ENCODE measurements at regions not wholly inside any gene's neighbourhood (a gene's known extent, or its start where the extent isn't known, plus 50 kb on each side); places are given as distances from the start of the nearest gene placed in this dataset.
A peak's percentile ranks its signal among the peaks of the same experiment; 100 is the strongest.

GRCh38 chr13:88979465-88980175, 1308.4 kb downstream of the SLITRK5 start:
- no peaks in the 10 kb centered on the region for H3K36me3 ChIP-seq (ENCODE audit: control insufficient read depth, insufficient read depth, low read length)
- Mint-ChIP-seq H3K4me1 (peaks cover 11 to 14% of the 10 kb centered on the region in 2 donors), H3K4me3 (peak overlapping the region; percentile 49), H3K9me3 (no peaks in the 10 kb centered on the region), H3K27me3 (ENCODE audit: low read depth in 2 of 2) (no peaks in the 10 kb centered on the region), H3K27ac (peak overlapping the region; percentile 60 to 62), H3K36me3 (no peaks in the 10 kb centered on the region)
- H3K9me3 ChIP-seq (ENCODE audit: control insufficient read depth, insufficient read depth, low read length) = no peaks in the 10 kb centered on the region
- ATAC-seq (peak; percentile 92 to 98 (median 98)), DNase-seq (peak in 1 of 2 donors; percentile 8)
- H3K27ac ChIP-seq (ENCODE audit: low read length) = peak overlapping the region; percentile 30
- peak; percentile 37 for TF ChIP-seq CTCF (IDR thresholded peaks at IDR 0.05)
- intact Hi-C loops (cut with micrococcal nuclease) = no loop called here
- H3K4me1 ChIP-seq (ENCODE audit: control insufficient read depth, insufficient read depth, low read length) = peaks cover 5% of the 10 kb centered on the region
- H3K27me3 ChIP-seq (ENCODE audit: control insufficient read depth, insufficient read depth, low read length) = no peaks in the 10 kb centered on the region
- WGBS (ENCODE audit: insufficient coverage) = 69% methylated on average over 4 of the region's 7 CpGs
- H3K4me3 ChIP-seq (ENCODE audit: low read length) = no peak overlapping the region

DNA sequence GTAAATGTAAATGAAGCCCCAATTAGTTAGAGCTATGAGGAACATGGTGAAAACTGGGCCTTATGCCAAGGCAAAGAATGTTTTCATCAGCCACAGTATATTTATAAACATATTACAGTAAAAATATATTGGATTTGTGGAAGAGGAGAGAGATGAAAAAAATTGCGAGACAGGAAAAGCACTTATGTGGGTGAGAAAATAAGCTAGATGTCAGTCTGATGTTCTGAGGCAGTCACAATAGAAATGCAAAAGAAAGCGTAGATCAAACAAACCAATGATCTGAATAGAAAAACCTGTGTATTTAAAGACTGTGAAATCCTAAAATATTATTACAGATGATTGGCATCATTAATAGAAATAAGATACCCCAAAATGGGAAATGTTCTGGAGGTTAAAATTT, 1332.5 kb downstream of the SLITRK5 start:
- intact Hi-C loops (cut with micrococcal nuclease) = no loop called here
- Histone ChIP-seq H3K27me3 (ENCODE audit: control insufficient read depth, insufficient read depth, low read length) (no peaks in the 10 kb centered on the region), H3K36me3 (ENCODE audit: control insufficient read depth, insufficient read depth, low read length) (no peaks in the 10 kb centered on the region), H3K9me3 (ENCODE audit: control insufficient read depth, insufficient read depth, low read length) (no peaks in the 10 kb centered on the region), H3K4me3 (ENCODE audit: low read length) (no peak overlapping the region), H3K4me1 (ENCODE audit: control insufficient read depth, insufficient read depth, low read length) (no peaks in the 10 kb centered on the region), H3K27ac (ENCODE audit: low read length) (no peak overlapping the region)
- Mint-ChIP-seq H3K4me1 (no peaks in the 10 kb centered on the region), H3K36me3 (no peaks in the 10 kb centered on the region), H3K4me3 (no peak overlapping the region), H3K27ac (no peak overlapping the region), H3K27me3 (ENCODE audit: low read depth in 2 of 2) (no peaks in the 10 kb centered on the region), H3K9me3 (no peaks in the 10 kb centered on the region)
- TF ChIP-seq CTCF (IDR thresholded peaks at IDR 0.05) = no peak
- WGBS (ENCODE audit: insufficient coverage) = 76% methylated on average over 1 of the region's 2 CpGs
- DNase-seq (no peak), ATAC-seq (no peak)

- TF ChIP-seq CTCF (IDR thresholded peaks at IDR 0.05) = no peak
- no peaks in the 10 kb centered on the region for H3K27me3 ChIP-seq (ENCODE audit: control insufficient read depth, insufficient read depth, low read length)
- no peaks in the 10 kb centered on the region for H3K36me3 ChIP-seq (ENCODE audit: control insufficient read depth, insufficient read depth, low read length)
- H3K9me3 ChIP-seq (ENCODE audit: control insufficient read depth, insufficient read depth, low read length) = no peaks in the 10 kb centered on the region
- no peak overlapping the region for H3K4me3 Mint-ChIP-seq
- ATAC-seq = no peak
- intact Hi-C loops (cut with micrococcal nuclease) = no loop called here
- H3K9me3 Mint-ChIP-seq = no peaks in the 10 kb centered on the region
- no peaks in the 10 kb centered on the region for H3K27me3 Mint-ChIP-seq (ENCODE audit: low read depth in 2 of 2)
- no peak for DNase-seq
- no peak overlapping the region for H3K27ac Mint-ChIP-seq
- no peaks in the 10 kb centered on the region for H3K4me1 Mint-ChIP-seq
- no peaks in the 10 kb centered on the region for H3K36me3 Mint-ChIP-seq
- H3K4me3 ChIP-seq (ENCODE audit: low read length) = no peak overlapping the region
- H3K27ac ChIP-seq (ENCODE audit: low read length) = no peak overlapping the region
- H3K4me1 ChIP-seq (ENCODE audit: control insufficient read depth, insufficient read depth, low read length) = no peaks in the 10 kb centered on the region
- WGBS (ENCODE audit: insufficient coverage) = 76% methylated on average over 2 of the region's 2 CpGs
Measured at GRCh38 chr13:89011615-89012014, 1340.4 kb downstream of the SLITRK5 start.
